Spinal cord (tissue), 9 donors: ENCODE measurements at regions not wholly inside any gene's neighbourhood (a gene's known extent, or its start where the extent isn't known, plus 50 kb on each side); places are given as distances from the start of the nearest gene placed in this dataset.

Source experiments
- DNase-seq, 6 donors: peaks; one replicate each; pipeline versions ENCODE4 v3.0.0 to v3.0.0-alpha.2; 2013 to 2015; ENCODE audit warnings: low spot score in 6 of 6, low read depth in 4 of 6
- H3K27ac ChIP-seq: one replicate; pipeline ENCODE4 v1.5.1; 2013; ENCODE audit warnings: low read depth, low read length, control low read depth
- H3K27me3 ChIP-seq: one replicate; pipeline ENCODE4 v1.6.1; 2013; ENCODE audit warnings: low read length; ENCODE audit not compliant: control insufficient read depth, insufficient read depth
- H3K36me3 ChIP-seq: one replicate; pipeline ENCODE4 v1.6.1; 2013; ENCODE audit warnings: low read length; ENCODE audit not compliant: control insufficient read depth, insufficient read depth
- H3K4me1 ChIP-seq: one replicate; pipeline ENCODE4 v1.6.1; 2013; ENCODE audit warnings: low read length; ENCODE audit not compliant: control insufficient read depth, insufficient read depth
- H3K4me3 ChIP-seq: one replicate; pipeline ENCODE4 v1.5.1; 2013; ENCODE audit warnings: low read depth, low read length, control low read depth
- H3K9me3 ChIP-seq: one replicate; pipeline ENCODE4 v1.6.1; 2013; ENCODE audit warnings: low read length; ENCODE audit not compliant: control insufficient read depth, insufficient read depth
- WGBS: methylation state at CpG from one replicate; pipeline ENCODE4 v1.1.5; 2013; ENCODE audit warnings: missing lambda C conversion rate; ENCODE audit not compliant: insufficient coverage; 5-methylcytosine and 5-hydroxymethylcytosine counted together
- donor health status: healthy.

- Histone ChIP-seq H3K27ac (no peak overlapping the region), H3K36me3 (no peaks in the 10 kb centered on the region), H3K4me3 (no peak overlapping the region), H3K27me3 (no peaks in the 10 kb centered on the region), H3K9me3 (no peaks in the 10 kb centered on the region), H3K4me1 (no peaks in the 10 kb centered on the region)
- DNase-seq, result no peak
- 89% methylated on average over 4 of the region's 7 CpGs for whole genome bisulfite sequencing
These were observed 53.6 kb upstream of the CST7 start for GRCh38 chr20:24895431-24895830.

- DNase-seq, result no peak
- WGBS, result 90% methylated on average over 10 of the region's 10 CpGs
- no peaks in the 10 kb centered on the region for H3K27me3 ChIP-seq
- no peaks in the 10 kb centered on the region for H3K36me3 ChIP-seq
- no peak overlapping the region for H3K4me3 ChIP-seq
- H3K4me1 ChIP-seq, result no peaks in the 10 kb centered on the region
- no peak overlapping the region for H3K27ac ChIP-seq
- H3K9me3 ChIP-seq, result no peaks in the 10 kb centered on the region
These were observed 53.0 kb upstream of the CST7 start for GRCh38 chr20:24895898-24896658.

- no peaks in the 10 kb centered on the region for H3K4me1 ChIP-seq
- no peak overlapping the region for H3K4me3 ChIP-seq
- H3K27me3 ChIP-seq, result no peaks in the 10 kb centered on the region
- DNase-seq, result no peak
- no peak overlapping the region for H3K27ac ChIP-seq
- no peaks in the 10 kb centered on the region for H3K9me3 ChIP-seq
- no peaks in the 10 kb centered on the region for H3K36me3 ChIP-seq
- WGBS, result 88% methylated on average over 4 of the region's 5 CpGs
These were observed 52.1 kb upstream of the CST7 start for GRCh38 chr20:24896984-24897383.

GRCh38 chr20:24897974-24898373, 51.1 kb upstream of the CST7 start:
- no peak for DNase-seq
- WGBS, result 100% methylated on average over 2 of the region's 4 CpGs
- no peak overlapping the region for H3K4me3 ChIP-seq
- H3K9me3 ChIP-seq, result no peaks in the 10 kb centered on the region
- H3K27me3 ChIP-seq, result no peaks in the 10 kb centered on the region
- H3K36me3 ChIP-seq, result no peaks in the 10 kb centered on the region
- H3K27ac ChIP-seq, result no peak overlapping the region
- no peaks in the 10 kb centered on the region for H3K4me1 ChIP-seq

- Histone ChIP-seq H3K27me3 (no peaks in the 10 kb centered on the region), H3K36me3 (no peaks in the 10 kb centered on the region), H3K4me3 (no peak overlapping the region), H3K27ac (no peak overlapping the region), H3K4me1 (no peaks in the 10 kb centered on the region), H3K9me3 (no peaks in the 10 kb centered on the region)
- no peak for DNase-seq
- WGBS, result 100% methylated on average over 1 of the region's 2 CpGs
These were observed 49.9 kb upstream of the CST7 start for GRCh38 chr20:24899153-24899552.
